DOHH2 (cell line): ENCODE measurements at regions not wholly inside any gene's neighbourhood (a gene's known extent, or its start where the extent isn't known, plus 50 kb on each side); places are given as distances from the start of the nearest gene placed in this dataset.

ENCODE experiments used
- CTCF ChIP-seq: fragments of 200-600 bp; sonication (generic); IDR thresholded peaks from one replicate; pipeline ENCODE4 v1.5.1; 2014; ENCODE audit warnings: antibody characterized with exemption, mild to moderate bottlenecking, low read depth, low read length; ENCODE audit not compliant: poor library complexity, severe bottlenecking
- EZH2phosphoT487 ChIP-seq: fragments of 200-600 bp; sonication (generic); IDR thresholded peaks from 2 replicates; pipeline ENCODE4 v1.6.1; 2017; ENCODE audit warnings: borderline replicate concordance, mild to moderate bottlenecking, antibody characterized with exemption, low read length, moderate library complexity, mixed read lengths

GRCh38 chr9:90342607-90343006 is 300.0 kb downstream of the DIRAS2 start:
- TF ChIP-seq CTCF (no peak), EZH2phosphoT487 (no peak)
